ENCODE measurements at regions not wholly inside any gene's neighbourhood (a gene's known extent, or its start where the extent isn't known, plus 50 kb on each side); places are given as distances from the start of the nearest gene placed in this dataset.
"Not testable (repeated sequence)": the region's sequence is repeated elsewhere in the genome, so short reads cannot be mapped to it uniquely, and the experiment has no call there.

- H3K4me3 ChIP-seq (ENCODE audit: insufficient read depth in 1 of 2, low read depth in 1 of 2, low read length in 2 of 2), result no peak overlapping the region
- H3K4me2 ChIP-seq (ENCODE audit: low read length, poor library complexity, severe bottlenecking), result no peak overlapping the region
- no peaks in the 10 kb centered on the region for H3K27me3 ChIP-seq (ENCODE audit: control insufficient read depth in 1 of 2, insufficient read depth in 1 of 2, low read length in 2 of 2)
- no peaks in the 10 kb centered on the region for H3K4me1 ChIP-seq (ENCODE audit: control insufficient read depth, insufficient read depth, low read depth, low read length)
- H3K36me3 ChIP-seq (ENCODE audit: control insufficient read depth in 1 of 2, insufficient read depth in 2 of 2, low read depth in 1 of 2, low read length in 2 of 2), result no peaks in the 10 kb centered on the region
- H3K14ac ChIP-seq (ENCODE audit: low read length in 2 of 2), result no peak overlapping the region
- WGBS, result no CpG with 5 or more reads among the region's 4 CpGs
- no peak overlapping the region for H3K4ac ChIP-seq (ENCODE audit: low read depth in 1 of 2, low read length in 2 of 2)
- H3K27ac ChIP-seq (ENCODE audit: low read length, poor library complexity, severe bottlenecking), result no peak overlapping the region
- H3K23ac ChIP-seq (ENCODE audit: low read length in 2 of 2), result no peak overlapping the region
- H3K9me3 ChIP-seq (ENCODE audit: control insufficient read depth, low read length), result no peaks in the 10 kb centered on the region
- H3K18ac ChIP-seq (ENCODE audit: low read depth in 1 of 2, low read length in 2 of 2), result no peak overlapping the region
- H2BK15ac ChIP-seq (ENCODE audit: low read depth, poor library complexity, severe bottlenecking), result no peak overlapping the region
- DNase-seq, result no peak
- no peak overlapping the region for H2BK120ac ChIP-seq (ENCODE audit: low read depth, low read length)
- H4K8ac ChIP-seq (ENCODE audit: low read length), result no peak overlapping the region
- no peaks in the 10 kb centered on the region for H3K79me1 ChIP-seq (replicated peaks; ENCODE audit: low read length, poor library complexity, severe bottlenecking)
- H2AFZ ChIP-seq (ENCODE audit: low read depth, low read length), result no peak overlapping the region
- no peak overlapping the region for H3K9ac ChIP-seq (ENCODE audit: low read length)
- H2BK12ac ChIP-seq (ENCODE audit: low read length in 2 of 2), result no peak overlapping the region
- H2BK5ac ChIP-seq (ENCODE audit: low read depth, low read length, poor library complexity, severe bottlenecking), result no peak overlapping the region
- H4K91ac ChIP-seq (ENCODE audit: low read length), result no peak overlapping the region
- no peak overlapping the region for H2AK5ac ChIP-seq (ENCODE audit: low read length, severe bottlenecking)
These were observed 224.9 kb upstream of the HHIP start for GRCh38 chr4:144421056-144421455.

GRCh38 chr4:144421839-144422565, 224.0 kb upstream of the HHIP start:
- Histone ChIP-seq H2BK5ac (ENCODE audit: low read depth, low read length, poor library complexity, severe bottlenecking) (no peak overlapping the region), H3K9ac (ENCODE audit: low read length) (no peak overlapping the region), H3K36me3 (ENCODE audit: control insufficient read depth in 1 of 2, insufficient read depth in 2 of 2, low read depth in 1 of 2, low read length in 2 of 2) (no peaks in the 10 kb centered on the region), H3K14ac (ENCODE audit: low read length in 2 of 2) (no peak overlapping the region), H3K79me1 (replicated peaks; ENCODE audit: low read length, poor library complexity, severe bottlenecking) (no peaks in the 10 kb centered on the region), H4K91ac (ENCODE audit: low read length) (no peak overlapping the region), H3K18ac (ENCODE audit: low read depth in 1 of 2, low read length in 2 of 2) (no peak overlapping the region), H3K23ac (ENCODE audit: low read length in 2 of 2) (no peak overlapping the region), H2AFZ (ENCODE audit: low read depth, low read length) (no peak overlapping the region), H3K4ac (ENCODE audit: low read depth in 1 of 2, low read length in 2 of 2) (no peak overlapping the region), H2BK120ac (ENCODE audit: low read depth, low read length) (no peak overlapping the region), H3K4me2 (ENCODE audit: low read length, poor library complexity, severe bottlenecking) (no peak overlapping the region), H2AK5ac (ENCODE audit: low read length, severe bottlenecking) (no peak overlapping the region), H3K4me3 (ENCODE audit: insufficient read depth in 1 of 2, low read depth in 1 of 2, low read length in 2 of 2) (no peak overlapping the region), H2BK15ac (ENCODE audit: low read depth, poor library complexity, severe bottlenecking) (no peak overlapping the region), H3K27ac (ENCODE audit: low read length, poor library complexity, severe bottlenecking) (no peak overlapping the region), H4K8ac (ENCODE audit: low read length) (no peak overlapping the region), H3K9me3 (ENCODE audit: control insufficient read depth, low read length) (no peaks in the 10 kb centered on the region), H2BK12ac (ENCODE audit: low read length in 2 of 2) (no peak overlapping the region), H3K4me1 (ENCODE audit: control insufficient read depth, insufficient read depth, low read depth, low read length) (no peaks in the 10 kb centered on the region), H3K27me3 (ENCODE audit: control insufficient read depth in 1 of 2, insufficient read depth in 1 of 2, low read length in 2 of 2) (no peaks in the 10 kb centered on the region)
- DNase-seq, result no peak
- 0% methylated on average over 1 of the region's 3 CpGs for WGBS

GRCh38 chr4:144423930-144424329, 222.0 kb upstream of the HHIP start:
- no peak for DNase-seq
- no peak overlapping the region for H3K18ac ChIP-seq (ENCODE audit: low read depth in 1 of 2, low read length in 2 of 2)
- H3K79me1 ChIP-seq (replicated peaks; ENCODE audit: low read length, poor library complexity, severe bottlenecking), result no peaks in the 10 kb centered on the region
- H2BK5ac ChIP-seq (ENCODE audit: low read depth, low read length, poor library complexity, severe bottlenecking), result no peak overlapping the region
- H3K27me3 ChIP-seq (ENCODE audit: control insufficient read depth in 1 of 2, insufficient read depth in 1 of 2, low read length in 2 of 2), result no peaks in the 10 kb centered on the region
- H2BK12ac ChIP-seq (ENCODE audit: low read length in 2 of 2), result no peak overlapping the region
- H3K9ac ChIP-seq (ENCODE audit: low read length), result no peak overlapping the region
- H3K4ac ChIP-seq (ENCODE audit: low read depth in 1 of 2, low read length in 2 of 2), result no peak overlapping the region
- H3K14ac ChIP-seq (ENCODE audit: low read length in 2 of 2), result no peak overlapping the region
- no peak overlapping the region for H2BK15ac ChIP-seq (ENCODE audit: low read depth, poor library complexity, severe bottlenecking)
- H2BK120ac ChIP-seq (ENCODE audit: low read depth, low read length), result no peak overlapping the region
- H2AK5ac ChIP-seq (ENCODE audit: low read length, severe bottlenecking), result no peak overlapping the region
- no peak overlapping the region for H4K91ac ChIP-seq (ENCODE audit: low read length)
- no peak overlapping the region for H3K23ac ChIP-seq (ENCODE audit: low read length in 2 of 2)
- H3K4me3 ChIP-seq (ENCODE audit: insufficient read depth in 1 of 2, low read depth in 1 of 2, low read length in 2 of 2), result no peak overlapping the region
- H3K36me3 ChIP-seq (ENCODE audit: control insufficient read depth in 1 of 2, insufficient read depth in 2 of 2, low read depth in 1 of 2, low read length in 2 of 2), result no peaks in the 10 kb centered on the region
- H3K4me1 ChIP-seq (ENCODE audit: control insufficient read depth, insufficient read depth, low read depth, low read length), result no peaks in the 10 kb centered on the region
- no peak overlapping the region for H3K4me2 ChIP-seq (ENCODE audit: low read length, poor library complexity, severe bottlenecking)
- H3K9me3 ChIP-seq (ENCODE audit: control insufficient read depth, low read length), result no peaks in the 10 kb centered on the region
- H4K8ac ChIP-seq (ENCODE audit: low read length), result no peak overlapping the region
- no peak overlapping the region for H2AFZ ChIP-seq (ENCODE audit: low read depth, low read length)
- no peak overlapping the region for H3K27ac ChIP-seq (ENCODE audit: low read length, poor library complexity, severe bottlenecking)

GRCh38 chr4:144426023-144426422, 219.9 kb upstream of the HHIP start:
- H3K27ac ChIP-seq (ENCODE audit: low read length, poor library complexity, severe bottlenecking); H3K9me3 ChIP-seq (ENCODE audit: control insufficient read depth, low read length); H2AFZ ChIP-seq (ENCODE audit: low read depth, low read length); H4K8ac ChIP-seq (ENCODE audit: low read length); H3K79me1 ChIP-seq (replicated peaks; ENCODE audit: low read length, poor library complexity, severe bottlenecking); H3K4ac ChIP-seq (ENCODE audit: low read depth in 1 of 2, low read length in 2 of 2); DNase-seq; H3K14ac ChIP-seq (ENCODE audit: low read length in 2 of 2); H2BK120ac ChIP-seq (ENCODE audit: low read depth, low read length); H3K4me1 ChIP-seq (ENCODE audit: control insufficient read depth, insufficient read depth, low read depth, low read length); H3K4me3 ChIP-seq (ENCODE audit: insufficient read depth in 1 of 2, low read depth in 1 of 2, low read length in 2 of 2); H2BK12ac ChIP-seq (ENCODE audit: low read length in 2 of 2); H2BK15ac ChIP-seq (ENCODE audit: low read depth, poor library complexity, severe bottlenecking); H3K36me3 ChIP-seq (ENCODE audit: control insufficient read depth in 1 of 2, insufficient read depth in 2 of 2, low read depth in 1 of 2, low read length in 2 of 2); H3K23ac ChIP-seq (ENCODE audit: low read length in 2 of 2); H4K91ac ChIP-seq (ENCODE audit: low read length); H3K9ac ChIP-seq (ENCODE audit: low read length); H3K4me2 ChIP-seq (ENCODE audit: low read length, poor library complexity, severe bottlenecking); H3K27me3 ChIP-seq (ENCODE audit: control insufficient read depth in 1 of 2, insufficient read depth in 1 of 2, low read length in 2 of 2); H2BK5ac ChIP-seq (ENCODE audit: low read depth, low read length, poor library complexity, severe bottlenecking); H2AK5ac ChIP-seq (ENCODE audit: low read length, severe bottlenecking); H3K18ac ChIP-seq (ENCODE audit: low read depth in 1 of 2, low read length in 2 of 2): not testable (repeated sequence)
- WGBS, result 94% methylated on average over 11 of the region's 11 CpGs

All from mesenchymal stem cell (in vitro differentiated cells and primary cell).